ENCODE measurements at regions not wholly inside any gene's neighbourhood (a gene's known extent, or its start where the extent isn't known, plus 50 kb on each side); places are given as distances from the start of the nearest gene placed in this dataset.
A peak's percentile ranks its signal among the peaks of the same experiment; 100 is the strongest.
"Not testable (repeated sequence)": the region's sequence is repeated elsewhere in the genome, so short reads cannot be mapped to it uniquely, and the experiment has no call there.

- H3K36me3 ChIP-seq (ENCODE audit: insufficient read depth, low read length); H3K4me1 ChIP-seq (ENCODE audit: control insufficient read depth, insufficient read depth, low read length, unreplicated experiment); H3K4me3 ChIP-seq (ENCODE audit: low read depth, low read length); H3K27me3 ChIP-seq (ENCODE audit: insufficient read depth, low read length); H2AFZ ChIP-seq (ENCODE audit: low read length, unreplicated experiment); H3K79me2 ChIP-seq (ENCODE audit: control insufficient read depth, insufficient read depth, low read length, unreplicated experiment): not testable (repeated sequence)
- H3K27ac ChIP-seq (ENCODE audit: low read depth, low read length): peak overlapping the region; percentile 34; the same call in 1 of the 2 replicates
Measured at GRCh38 chr9:41367301-41367700, 178.2 kb upstream of the ZNG1F start.

GRCh38 chr9:41361790-41362189 lies 172.7 kb upstream of the ZNG1F start:
- not testable (repeated sequence) for H3K4me3 ChIP-seq (ENCODE audit: low read depth, low read length); H3K27ac ChIP-seq (ENCODE audit: low read depth, low read length); H2AFZ ChIP-seq (ENCODE audit: low read length, unreplicated experiment); H3K36me3 ChIP-seq (ENCODE audit: insufficient read depth, low read length); H3K4me1 ChIP-seq (ENCODE audit: control insufficient read depth, insufficient read depth, low read length, unreplicated experiment); H3K27me3 ChIP-seq (ENCODE audit: insufficient read depth, low read length); H3K79me2 ChIP-seq (ENCODE audit: control insufficient read depth, insufficient read depth, low read length, unreplicated experiment)

- H3K79me2 ChIP-seq (ENCODE audit: control insufficient read depth, insufficient read depth, low read length, unreplicated experiment); H3K27ac ChIP-seq (ENCODE audit: low read depth, low read length); H3K4me1 ChIP-seq (ENCODE audit: control insufficient read depth, insufficient read depth, low read length, unreplicated experiment); H3K27me3 ChIP-seq (ENCODE audit: insufficient read depth, low read length); H3K36me3 ChIP-seq (ENCODE audit: insufficient read depth, low read length): not testable (repeated sequence)
- Histone ChIP-seq H2AFZ (ENCODE audit: low read length, unreplicated experiment) (peak overlapping the region; percentile 50), H3K4me3 (ENCODE audit: low read depth, low read length) (peak overlapping the region; percentile 90)
Measured at GRCh38 chr9:41359116-41359515, 170.0 kb upstream of the ZNG1F start.

GRCh38 chr9:41358682-41359081 lies 169.6 kb upstream of the ZNG1F start:
- H2AFZ ChIP-seq (ENCODE audit: low read length, unreplicated experiment); H3K79me2 ChIP-seq (ENCODE audit: control insufficient read depth, insufficient read depth, low read length, unreplicated experiment); H3K36me3 ChIP-seq (ENCODE audit: insufficient read depth, low read length); H3K27ac ChIP-seq (ENCODE audit: low read depth, low read length); H3K4me1 ChIP-seq (ENCODE audit: control insufficient read depth, insufficient read depth, low read length, unreplicated experiment); H3K27me3 ChIP-seq (ENCODE audit: insufficient read depth, low read length): not testable (repeated sequence)
- peak overlapping the region; percentile 90 for H3K4me3 ChIP-seq (ENCODE audit: low read depth, low read length)

- not testable (repeated sequence) for H3K4me1 ChIP-seq (ENCODE audit: control insufficient read depth, insufficient read depth, low read length, unreplicated experiment); H3K36me3 ChIP-seq (ENCODE audit: insufficient read depth, low read length); H2AFZ ChIP-seq (ENCODE audit: low read length, unreplicated experiment); H3K79me2 ChIP-seq (ENCODE audit: control insufficient read depth, insufficient read depth, low read length, unreplicated experiment); H3K27ac ChIP-seq (ENCODE audit: low read depth, low read length); H3K27me3 ChIP-seq (ENCODE audit: insufficient read depth, low read length)
- H3K4me3 ChIP-seq (ENCODE audit: low read depth, low read length): peak overlapping the region; percentile 90
Measured at GRCh38 chr9:41357918-41358404, 168.8 kb upstream of the ZNG1F start.

- not testable (repeated sequence) for H3K27ac ChIP-seq (ENCODE audit: low read depth, low read length); H2AFZ ChIP-seq (ENCODE audit: low read length, unreplicated experiment); H3K4me3 ChIP-seq (ENCODE audit: low read depth, low read length); H3K4me1 ChIP-seq (ENCODE audit: control insufficient read depth, insufficient read depth, low read length, unreplicated experiment); H3K79me2 ChIP-seq (ENCODE audit: control insufficient read depth, insufficient read depth, low read length, unreplicated experiment); H3K36me3 ChIP-seq (ENCODE audit: insufficient read depth, low read length); H3K27me3 ChIP-seq (ENCODE audit: insufficient read depth, low read length)
Measured at GRCh38 chr9:41357350-41357748, 168.2 kb upstream of the ZNG1F start.

- H3K36me3 ChIP-seq (ENCODE audit: insufficient read depth, low read length); H3K27me3 ChIP-seq (ENCODE audit: insufficient read depth, low read length); H3K79me2 ChIP-seq (ENCODE audit: control insufficient read depth, insufficient read depth, low read length, unreplicated experiment); H3K27ac ChIP-seq (ENCODE audit: low read depth, low read length); H2AFZ ChIP-seq (ENCODE audit: low read length, unreplicated experiment); H3K4me3 ChIP-seq (ENCODE audit: low read depth, low read length); H3K4me1 ChIP-seq (ENCODE audit: control insufficient read depth, insufficient read depth, low read length, unreplicated experiment): not testable (repeated sequence)
Measured at GRCh38 chr9:41356588-41357349, 167.7 kb upstream of the ZNG1F start.

- not testable (repeated sequence) for H3K27ac ChIP-seq (ENCODE audit: low read depth, low read length); H3K27me3 ChIP-seq (ENCODE audit: insufficient read depth, low read length); H3K79me2 ChIP-seq (ENCODE audit: control insufficient read depth, insufficient read depth, low read length, unreplicated experiment); H3K4me3 ChIP-seq (ENCODE audit: low read depth, low read length); H3K36me3 ChIP-seq (ENCODE audit: insufficient read depth, low read length); H3K4me1 ChIP-seq (ENCODE audit: control insufficient read depth, insufficient read depth, low read length, unreplicated experiment); H2AFZ ChIP-seq (ENCODE audit: low read length, unreplicated experiment)
Measured at GRCh38 chr9:41355712-41356450, 166.8 kb upstream of the ZNG1F start.

GRCh38 chr9:41354978-41355377 lies 165.9 kb upstream of the ZNG1F start:
- not testable (repeated sequence) for H2AFZ ChIP-seq (ENCODE audit: low read length, unreplicated experiment); H3K79me2 ChIP-seq (ENCODE audit: control insufficient read depth, insufficient read depth, low read length, unreplicated experiment); H3K4me1 ChIP-seq (ENCODE audit: control insufficient read depth, insufficient read depth, low read length, unreplicated experiment); H3K36me3 ChIP-seq (ENCODE audit: insufficient read depth, low read length); H3K27me3 ChIP-seq (ENCODE audit: insufficient read depth, low read length); H3K4me3 ChIP-seq (ENCODE audit: low read depth, low read length); H3K27ac ChIP-seq (ENCODE audit: low read depth, low read length)

- H3K4me3 ChIP-seq (ENCODE audit: low read depth, low read length): 0 out of 2 replicates have a peak overlapping the region, but pooled peaks have one; percentile 21
- H3K27me3 ChIP-seq (ENCODE audit: insufficient read depth, low read length): not testable (repeated sequence)
Measured at GRCh38 chr9:41354060-41354934, 165.2 kb upstream of the ZNG1F start.

More at GRCh38 chr9:41354060-41354934, 165.2 kb upstream of the ZNG1F start:
- not testable (repeated sequence) for H2AFZ ChIP-seq (ENCODE audit: low read length, unreplicated experiment); H3K27ac ChIP-seq (ENCODE audit: low read depth, low read length); H3K36me3 ChIP-seq (ENCODE audit: insufficient read depth, low read length); H3K79me2 ChIP-seq (ENCODE audit: control insufficient read depth, insufficient read depth, low read length, unreplicated experiment); H3K4me1 ChIP-seq (ENCODE audit: control insufficient read depth, insufficient read depth, low read length, unreplicated experiment)

Measured in ACC112 (cell line).